ENCODE measurements at regions not wholly inside any gene's neighbourhood (a gene's known extent, or its start where the extent isn't known, plus 50 kb on each side); places are given as distances from the start of the nearest gene placed in this dataset.

- TF ChIP-seq CTCF (IDR thresholded peaks at IDR 0.05), result no peak
- no peak for TF ChIP-seq POLR2A (IDR thresholded peaks at IDR 0.05)
Observed at GRCh38 chr11:40045312-40045711, 1414.1 kb downstream of the LRRC4C start.

Measured in lower leg skin (tissue), 3 donors.